GM12864 (cell line): ENCODE measurements at regions not wholly inside any gene's neighbourhood (a gene's known extent, or its start where the extent isn't known, plus 50 kb on each side); places are given as distances from the start of the nearest gene placed in this dataset.

ENCODE experiments used
- DNase-seq: peaks from one replicate; pipeline ENCODE4 v3.0.0-alpha.2; 2011; ENCODE audit warnings: low read depth
- H3K4me3 ChIP-seq: 2 replicates; pipeline ENCODE4 v1.5.1; 2011; ENCODE audit warnings: mild to moderate bottlenecking, low read depth, low read length, control low read depth
- TF ChIP-seq, protein P1 (sequence below): IDR thresholded peaks from 2 replicates; pipeline ENCODE4 v1.5.1; 2011; ENCODE audit warnings: low read depth, mild to moderate bottlenecking, moderate library complexity, low read length, control low read depth, inconsistent platforms; ENCODE audit errors: missing control alignments

DNA sequence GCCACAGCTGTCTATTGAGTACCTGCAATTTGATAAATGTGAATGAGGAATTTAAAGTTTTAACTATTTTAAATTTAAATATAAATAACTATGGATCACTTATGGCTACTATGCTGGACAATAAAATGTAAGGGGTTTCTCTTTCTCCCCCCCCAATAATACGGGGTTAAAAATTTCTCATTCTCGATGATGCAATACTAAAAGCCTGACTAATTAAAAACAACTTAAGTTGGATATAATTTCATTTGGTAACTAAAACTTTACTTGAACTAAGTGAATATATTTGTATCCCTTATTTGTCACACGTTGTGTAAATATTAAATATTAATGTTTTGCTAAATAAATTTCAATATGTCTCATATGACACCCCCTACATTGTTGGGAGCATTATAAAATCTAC is 297.3 kb downstream of the GRB14 start:
- H3K4me3 ChIP-seq = no peak overlapping the region
- TF ChIP-seq, protein P1, sequence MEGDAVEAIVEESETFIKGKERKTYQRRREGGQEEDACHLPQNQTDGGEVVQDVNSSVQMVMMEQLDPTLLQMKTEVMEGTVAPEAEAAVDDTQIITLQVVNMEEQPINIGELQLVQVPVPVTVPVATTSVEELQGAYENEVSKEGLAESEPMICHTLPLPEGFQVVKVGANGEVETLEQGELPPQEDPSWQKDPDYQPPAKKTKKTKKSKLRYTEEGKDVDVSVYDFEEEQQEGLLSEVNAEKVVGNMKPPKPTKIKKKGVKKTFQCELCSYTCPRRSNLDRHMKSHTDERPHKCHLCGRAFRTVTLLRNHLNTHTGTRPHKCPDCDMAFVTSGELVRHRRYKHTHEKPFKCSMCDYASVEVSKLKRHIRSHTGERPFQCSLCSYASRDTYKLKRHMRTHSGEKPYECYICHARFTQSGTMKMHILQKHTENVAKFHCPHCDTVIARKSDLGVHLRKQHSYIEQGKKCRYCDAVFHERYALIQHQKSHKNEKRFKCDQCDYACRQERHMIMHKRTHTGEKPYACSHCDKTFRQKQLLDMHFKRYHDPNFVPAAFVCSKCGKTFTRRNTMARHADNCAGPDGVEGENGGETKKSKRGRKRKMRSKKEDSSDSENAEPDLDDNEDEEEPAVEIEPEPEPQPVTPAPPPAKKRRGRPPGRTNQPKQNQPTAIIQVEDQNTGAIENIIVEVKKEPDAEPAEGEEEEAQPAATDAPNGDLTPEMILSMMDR = no peak
- DNase-seq = no peak

DNA sequence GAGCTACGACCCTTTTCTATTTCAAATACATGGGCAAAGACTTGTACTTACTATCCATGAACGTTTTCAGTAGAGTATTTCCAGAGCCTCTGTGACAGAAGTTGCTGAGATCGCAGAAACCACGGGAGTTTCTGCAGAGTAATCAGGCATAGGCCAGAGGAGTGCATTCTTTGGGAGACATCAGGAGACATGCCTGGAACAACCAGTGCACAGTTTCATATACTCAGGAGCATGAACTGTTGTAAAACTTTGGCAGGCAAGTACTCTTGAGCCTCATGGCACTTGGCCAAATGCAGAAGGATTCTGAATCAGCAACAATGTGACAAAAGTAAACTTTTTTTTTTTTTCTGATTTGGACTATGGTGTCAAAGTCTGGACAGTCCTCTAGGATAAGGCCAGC is 307.1 kb downstream of the GRB14 start:
- no peak overlapping the region for H3K4me3 ChIP-seq
- no peak for DNase-seq
- TF ChIP-seq, protein P1 = no peak

DNA sequence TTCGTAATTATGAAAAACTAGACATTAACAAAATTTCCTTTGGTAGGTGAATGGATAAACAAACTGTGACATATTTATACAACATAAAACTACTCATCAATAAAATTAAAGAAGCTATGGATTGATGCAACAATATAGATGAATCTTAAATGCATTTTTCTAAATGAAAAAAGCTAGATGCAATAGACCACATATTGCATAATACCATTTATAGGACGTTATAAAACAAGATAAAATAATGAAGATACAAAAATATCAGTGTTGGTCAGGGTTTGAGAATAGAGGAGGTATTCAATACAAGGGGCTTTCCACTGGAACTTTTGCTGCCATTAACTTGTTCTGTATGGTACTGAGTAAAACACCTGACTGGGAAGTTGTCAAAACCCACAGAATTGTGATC is 314.4 kb downstream of the GRB14 start:
- no peak overlapping the region for H3K4me3 ChIP-seq
- TF ChIP-seq, protein P1 = no peak
- DNase-seq = no peak

DNA sequence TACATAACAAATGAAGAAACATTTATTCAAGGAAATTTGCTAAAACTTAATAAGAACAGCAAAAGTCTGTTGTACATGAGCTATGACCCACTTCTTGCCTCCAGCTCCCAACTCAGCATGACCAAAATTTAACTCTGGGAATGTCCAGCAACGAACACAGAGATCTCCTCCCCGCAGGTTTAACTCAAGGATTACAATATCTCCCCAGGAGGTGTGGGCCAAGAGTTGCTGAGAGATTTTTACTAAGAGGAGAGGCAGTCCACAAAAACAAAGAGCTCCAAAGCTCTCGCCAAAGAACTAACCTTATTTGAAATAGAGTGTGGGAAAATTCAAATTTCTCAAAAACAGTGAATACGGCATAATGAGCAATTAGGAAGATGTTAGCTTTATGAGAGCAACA is 318.5 kb downstream of the GRB14 start:
- H3K4me3 ChIP-seq = no peak overlapping the region
- TF ChIP-seq, protein P1 = no peak
- DNase-seq = no peak

DNA sequence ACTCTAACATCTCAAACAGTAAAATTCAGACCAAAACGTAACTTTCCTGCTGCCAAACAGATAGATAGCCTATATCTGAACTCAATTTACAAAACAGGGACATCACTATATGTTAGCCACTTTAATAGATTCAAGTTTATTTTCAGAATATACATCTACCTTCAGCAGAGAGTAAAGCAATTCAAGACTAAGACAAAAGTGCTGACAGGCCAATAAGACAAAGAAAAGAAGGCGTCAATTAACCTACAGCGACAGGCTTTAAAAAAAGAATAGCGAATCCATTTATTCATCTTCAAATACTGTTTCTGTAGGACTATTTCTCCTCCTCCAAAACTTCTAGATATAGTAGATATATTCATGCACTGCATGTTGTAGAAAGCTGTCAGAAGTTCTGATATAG is 333.0 kb downstream of the GRB14 start:
- TF ChIP-seq, protein P1 = no peak
- DNase-seq = no peak
- no peak overlapping the region for H3K4me3 ChIP-seq

DNA sequence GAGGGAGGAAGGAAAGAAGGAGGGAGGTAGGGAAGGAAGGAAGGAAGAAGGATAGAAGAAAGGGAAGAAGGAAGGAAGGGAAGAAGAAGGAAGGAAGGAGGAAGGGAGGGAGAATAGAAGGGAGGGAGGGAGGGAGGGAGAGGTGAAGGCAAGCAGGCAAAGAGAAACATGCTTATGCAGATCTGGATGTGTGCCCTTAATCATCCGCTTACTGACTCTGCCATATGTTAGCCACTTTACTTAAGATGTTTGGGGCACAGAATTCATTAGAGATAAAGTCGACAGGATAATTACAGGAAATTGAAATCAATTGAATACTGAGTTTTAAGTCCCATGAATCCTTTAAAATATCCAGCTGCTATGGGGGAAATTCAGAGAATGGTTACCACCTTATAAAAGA is 334.2 kb downstream of the GRB14 start:
- no peak for DNase-seq
- H3K4me3 ChIP-seq = no peak overlapping the region
- TF ChIP-seq, protein P1 = no peak

DNA sequence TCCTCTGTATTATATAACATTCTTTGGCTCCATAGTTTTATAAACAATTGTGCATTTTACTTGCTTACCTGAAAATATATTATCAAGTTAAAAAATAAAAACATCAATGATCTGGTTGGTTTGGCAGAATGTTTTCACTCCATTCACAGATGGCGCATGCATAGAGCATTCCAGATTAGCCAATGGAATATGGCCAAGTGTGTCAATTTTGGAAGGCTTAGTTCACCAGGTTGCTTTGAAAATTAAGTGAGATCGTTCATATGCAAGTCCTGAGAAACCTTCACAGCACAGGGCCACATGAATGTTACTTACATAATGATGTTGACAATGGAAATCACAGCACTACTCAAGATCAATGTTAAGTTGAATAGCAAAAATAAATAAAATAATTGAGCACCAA is 335.7 kb downstream of the GRB14 start:
- DNase-seq = no peak
- TF ChIP-seq, protein P1 = no peak
- H3K4me3 ChIP-seq = no peak overlapping the region
